H1 (cell line): ENCODE measurements at regions not wholly inside any gene's neighbourhood (a gene's known extent, or its start where the extent isn't known, plus 50 kb on each side); places are given as distances from the start of the nearest gene placed in this dataset.
"Not testable (repeated sequence)": the region's sequence is repeated elsewhere in the genome, so short reads cannot be mapped to it uniquely, and the experiment has no call there.

Experiments used
- CTCF ChIP-seq, 3 experiments: IDR thresholded peaks; 1 replicate in 2 of 3; 2 replicates in 1 of 3; pipeline versions ENCODE4 v1.5.1 to v1.6.1; 2011; ENCODE audit warnings: low read length in 3 of 3, mild to moderate bottlenecking in 3 of 3, inconsistent platforms in 2 of 3, low read depth in 1 of 3, moderate library complexity in 1 of 3; ENCODE audit not compliant: insufficient read depth in 1 of 3; ENCODE audit errors: control extremely low read depth in 1 of 3
- EP300 ChIP-seq, 2 experiments: IDR thresholded peaks; 1 replicate in 1 of 2; 2 replicates in 1 of 2; pipeline ENCODE4 v1.6.1; 2011 to 2012; ENCODE audit warnings: low read depth in 2 of 2, low read length in 2 of 2, mild to moderate bottlenecking in 2 of 2, borderline replicate concordance in 1 of 2, inconsistent platforms in 1 of 2, moderate library complexity in 1 of 2
- JUN ChIP-seq: IDR thresholded peaks from 2 replicates; pipeline ENCODE4 v1.6.1; 2011; ENCODE audit warnings: low read depth, mild to moderate bottlenecking, improper control_type of control experiment, low read length
- NRF1 ChIP-seq: IDR thresholded peaks from 2 replicates; pipeline ENCODE4 v1.6.1; 2011; ENCODE audit warnings: mild to moderate bottlenecking, low read depth, low read length, improper control_type of control experiment
- POLR2AphosphoS5 ChIP-seq: IDR thresholded peaks from 2 replicates; pipeline ENCODE4 v1.6.1; 2011; ENCODE audit warnings: low read depth, low read length
- USF2 ChIP-seq: IDR thresholded peaks from 2 replicates; pipeline ENCODE4 v1.6.1; 2011; ENCODE audit warnings: low read length, improper control_type of control experiment

DNA sequence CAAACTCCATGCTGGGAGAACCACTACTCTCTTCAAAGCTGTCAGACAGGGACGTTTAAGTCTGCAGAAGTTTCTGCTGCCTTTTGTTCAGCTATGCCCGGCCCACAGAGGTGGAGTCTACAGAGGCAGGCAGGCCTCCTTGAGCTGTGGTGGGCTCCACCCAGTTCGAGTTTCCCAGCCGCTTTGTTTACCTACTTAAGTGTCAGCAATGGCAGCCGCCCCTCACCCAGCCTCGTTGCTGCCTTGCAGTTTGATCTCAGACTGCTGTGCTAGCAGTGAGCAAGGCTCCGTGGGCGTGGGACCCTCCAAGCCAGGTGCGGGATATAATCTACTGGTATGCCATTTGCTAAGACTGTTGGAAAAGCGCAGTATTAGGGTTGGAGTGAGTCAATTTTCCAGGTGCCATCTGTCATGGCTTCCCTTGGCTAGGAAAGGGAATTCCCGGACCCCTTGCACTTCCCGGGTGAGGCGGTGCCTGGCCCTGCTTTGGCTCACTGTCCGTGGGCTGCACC lies 190.7 kb downstream of the TTC6 start:
- not testable (repeated sequence) for TF ChIP-seq USF2; CTCF (IDR thresholded peaks at IDR 0.05; ENCODE audit: control extremely low read depth in 1 of 3, insufficient read depth in 1 of 3, low read depth in 1 of 3, low read length in 3 of 3); POLR2AphosphoS5; JUN; EP300 (IDR thresholded peaks at IDR 0.05; ENCODE audit: borderline replicate concordance in 1 of 2, low read depth in 2 of 2, low read length in 2 of 2); NRF1
